SJSA1 (cell line): ENCODE measurements at regions not wholly inside any gene's neighbourhood (a gene's known extent, or its start where the extent isn't known, plus 50 kb on each side); places are given as distances from the start of the nearest gene placed in this dataset.
A peak's percentile ranks its signal among the peaks of the same experiment; 100 is the strongest.

ENCODE experiments used
- DNase-seq, 2 experiments: peaks; one replicate each; pipeline ENCODE4 v3.0.0-alpha.2; 2015 to 2020; ENCODE audit warnings: low spot score in 2 of 2, low read depth in 1 of 2
- H3K27ac ChIP-seq: fragments of 250-450 bp; sonication (Bioruptor Pico); 2 replicates; pipeline ENCODE4 v1.5.1; 2020; ENCODE audit warnings: mild to moderate bottlenecking, moderate library complexity
- H3K27me3 ChIP-seq: fragments of 250-450 bp; sonication (Bioruptor Pico); replicated peaks from 2 replicates; pipeline ENCODE4 v1.5.1; 2020; ENCODE audit warnings: mild to moderate bottlenecking, moderate library complexity
- H3K36me3 ChIP-seq: fragments of 250-450 bp; sonication (Bioruptor Pico); 2 replicates; pipeline ENCODE4 v1.5.1; 2020; ENCODE audit warnings: mild to moderate bottlenecking
- H3K4me1 ChIP-seq: fragments of 250-450 bp; sonication (Bioruptor Pico); replicated peaks from 2 replicates; pipeline ENCODE4 v1.6.1; 2021; ENCODE audit warnings: mild to moderate bottlenecking
- H3K4me3 ChIP-seq: fragments of 250-450 bp; sonication (Bioruptor Pico); 2 replicates; pipeline ENCODE4 v1.5.1; 2020; ENCODE audit warnings: mild to moderate bottlenecking
- H3K9me3 ChIP-seq: fragments of 250-450 bp; sonication (Bioruptor Pico); replicated peaks from 2 replicates; pipeline ENCODE4 v1.5.1; 2020; ENCODE audit warnings: mild to moderate bottlenecking

- Histone ChIP-seq H3K9me3 (no peaks in the 10 kb centered on the region), H3K4me1 (peaks cover 22% of the 10 kb centered on the region), H3K4me3 (no peak overlapping the region), H3K27me3 (no peaks in the 10 kb centered on the region), H3K36me3 (no peaks in the 10 kb centered on the region), H3K27ac (peak overlapping the region; percentile 93; the same call in 1 of the 2 replicates)
- DNase-seq: no peak
These were observed 522.1 kb downstream of the SUCLA2 start for GRCh38 chr13:47478985-47479384.

- Histone ChIP-seq H3K27ac (no peak overlapping the region), H3K4me3 (no peak overlapping the region)
- DNase-seq: no peak
These were observed 525.6 kb downstream of the SUCLA2 start for GRCh38 chr13:47475441-47475948.

GRCh38 chr13:47474839-47475238 lies 526.2 kb downstream of the SUCLA2 start:
- no peak overlapping the region for H3K4me3 ChIP-seq
- no peaks in the 10 kb centered on the region for H3K36me3 ChIP-seq
- no peaks in the 10 kb centered on the region for H3K27me3 ChIP-seq
- no peaks in the 10 kb centered on the region for H3K9me3 ChIP-seq
- H3K27ac ChIP-seq: no peak overlapping the region
- peaks cover 10% of the 10 kb centered on the region for H3K4me1 ChIP-seq
- DNase-seq: no peak

More at GRCh38 chr13:47475441-47475948, 525.6 kb downstream of the SUCLA2 start:
- no peaks in the 10 kb centered on the region for H3K9me3 ChIP-seq
- no peaks in the 10 kb centered on the region for H3K36me3 ChIP-seq
- no peaks in the 10 kb centered on the region for H3K27me3 ChIP-seq
- peaks cover 17% of the 10 kb centered on the region for H3K4me1 ChIP-seq

GRCh38 chr13:47474326-47474725 lies 526.7 kb downstream of the SUCLA2 start:
- Histone ChIP-seq H3K27ac (no peak overlapping the region), H3K9me3 (no peaks in the 10 kb centered on the region), H3K27me3 (no peaks in the 10 kb centered on the region), H3K36me3 (no peaks in the 10 kb centered on the region), H3K4me1 (peaks cover 5% of the 10 kb centered on the region), H3K4me3 (no peak overlapping the region)
- DNase-seq: no peak

GRCh38 chr13:47472516-47472915 lies 528.6 kb downstream of the SUCLA2 start:
- Histone ChIP-seq H3K36me3 (no peaks in the 10 kb centered on the region), H3K9me3 (no peaks in the 10 kb centered on the region), H3K4me1 (no peaks in the 10 kb centered on the region), H3K27me3 (no peaks in the 10 kb centered on the region), H3K4me3 (no peak overlapping the region), H3K27ac (no peak overlapping the region)
- DNase-seq: no peak

- peak; percentile 58 to 78 for DNase-seq
- H3K36me3 ChIP-seq: no peaks in the 10 kb centered on the region
These were observed 537.3 kb downstream of the SUCLA2 start for GRCh38 chr13:47463726-47464125.

GRCh38 chr13:47463002-47463401 lies 538.1 kb downstream of the SUCLA2 start:
- DNase-seq: no peak
- H3K9me3 ChIP-seq: peaks cover 5% of the 10 kb centered on the region; the same call in 1 of the 2 replicates
- H3K4me3 ChIP-seq: no peak overlapping the region
- no peaks in the 10 kb centered on the region for H3K36me3 ChIP-seq
- H3K4me1 ChIP-seq: peaks cover 29% of the 10 kb centered on the region
- no peaks in the 10 kb centered on the region for H3K27me3 ChIP-seq
- H3K27ac ChIP-seq: no peak overlapping the region

More at GRCh38 chr13:47463726-47464125, 537.3 kb downstream of the SUCLA2 start:
- Histone ChIP-seq H3K27ac (peak overlapping the region; percentile 26; the same call in 1 of the 2 replicates), H3K4me3 (no peak overlapping the region), H3K27me3 (no peaks in the 10 kb centered on the region), H3K9me3 (peaks cover 5% of the 10 kb centered on the region; the same call in 1 of the 2 replicates), H3K4me1 (peaks cover 27% of the 10 kb centered on the region)

GRCh38 chr13:47461816-47462215 lies 539.3 kb downstream of the SUCLA2 start:
- no peaks in the 10 kb centered on the region for H3K27me3 ChIP-seq
- H3K27ac ChIP-seq: no peak overlapping the region
- H3K4me1 ChIP-seq: peaks cover 29% of the 10 kb centered on the region
- DNase-seq: no peak
- H3K36me3 ChIP-seq: no peaks in the 10 kb centered on the region
- H3K9me3 ChIP-seq: no peaks in the 10 kb centered on the region; the same call in 1 of the 2 replicates
- H3K4me3 ChIP-seq: no peak overlapping the region

GRCh38 chr13:47459512-47459911 lies 541.6 kb downstream of the SUCLA2 start:
- H3K27ac ChIP-seq: no peak overlapping the region
- H3K27me3 ChIP-seq: no peaks in the 10 kb centered on the region
- H3K4me3 ChIP-seq: no peak overlapping the region
- no peak for DNase-seq
- H3K36me3 ChIP-seq: no peaks in the 10 kb centered on the region
- no peaks in the 10 kb centered on the region for H3K9me3 ChIP-seq
- H3K4me1 ChIP-seq: peaks cover 29% of the 10 kb centered on the region

GRCh38 chr13:47457626-47458025 lies 543.4 kb downstream of the SUCLA2 start:
- Histone ChIP-seq H3K9me3 (no peaks in the 10 kb centered on the region), H3K4me1 (peaks cover 16% of the 10 kb centered on the region), H3K27ac (no peak overlapping the region), H3K36me3 (no peaks in the 10 kb centered on the region), H3K4me3 (no peak overlapping the region), H3K27me3 (no peaks in the 10 kb centered on the region)
- no peak for DNase-seq

- no peak overlapping the region for H3K27ac ChIP-seq
- DNase-seq: no peak
- no peaks in the 10 kb centered on the region for H3K27me3 ChIP-seq
- peaks cover 16% of the 10 kb centered on the region for H3K4me1 ChIP-seq
- no peaks in the 10 kb centered on the region for H3K9me3 ChIP-seq
- H3K4me3 ChIP-seq: no peak overlapping the region
- no peaks in the 10 kb centered on the region for H3K36me3 ChIP-seq
These were observed 545.4 kb downstream of the SUCLA2 start for GRCh38 chr13:47455626-47456025.

GRCh38 chr13:47454986-47455385 lies 546.1 kb downstream of the SUCLA2 start:
- H3K4me3 ChIP-seq: no peak overlapping the region
- no peaks in the 10 kb centered on the region for H3K36me3 ChIP-seq
- no peaks in the 10 kb centered on the region for H3K27me3 ChIP-seq
- peaks cover 14% of the 10 kb centered on the region for H3K4me1 ChIP-seq
- H3K27ac ChIP-seq: no peak overlapping the region
- no peaks in the 10 kb centered on the region for H3K9me3 ChIP-seq
- DNase-seq: no peak

- Histone ChIP-seq H3K36me3 (no peaks in the 10 kb centered on the region), H3K9me3 (no peaks in the 10 kb centered on the region), H3K4me3 (no peak overlapping the region), H3K27me3 (no peaks in the 10 kb centered on the region), H3K27ac (peak overlapping the region; percentile 64), H3K4me1 (peaks cover 23% of the 10 kb centered on the region)
- DNase-seq: peak in 1 of 2 experiments; percentile 77
These were observed 540.6 kb upstream of the HTR2A start for GRCh38 chr13:47437406-47437805.

- Histone ChIP-seq H3K4me1 (peaks cover 17% of the 10 kb centered on the region), H3K9me3 (no peaks in the 10 kb centered on the region), H3K27me3 (no peaks in the 10 kb centered on the region), H3K27ac (no peak overlapping the region), H3K36me3 (no peaks in the 10 kb centered on the region), H3K4me3 (no peak overlapping the region)
- DNase-seq: no peak
These were observed 536.7 kb upstream of the HTR2A start for GRCh38 chr13:47433461-47434005.
